ENCODE measurements at regions not wholly inside any gene's neighbourhood (a gene's known extent, or its start where the extent isn't known, plus 50 kb on each side); places are given as distances from the start of the nearest gene placed in this dataset.

DNA sequence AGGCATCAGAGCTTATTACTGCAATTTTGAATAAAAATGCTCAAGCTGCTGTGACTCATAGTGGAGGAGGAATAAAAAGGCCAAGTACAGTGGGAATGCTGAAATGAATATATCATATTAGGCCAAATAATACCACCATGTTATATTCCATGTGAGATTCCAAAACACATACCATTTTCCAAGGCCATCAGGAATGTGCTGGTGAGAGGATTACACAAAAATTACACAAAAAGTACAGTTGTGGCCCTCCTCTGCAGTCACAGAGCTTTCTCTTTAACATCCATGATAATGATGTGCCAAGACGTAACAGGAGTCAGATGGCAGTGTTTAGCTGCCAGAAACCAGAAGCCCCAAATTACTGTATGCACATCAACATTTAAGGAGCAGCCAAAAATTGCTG lies 153.5 kb downstream of the PCDH18 start:
- no peak for TF ChIP-seq POLR2A (IDR thresholded peaks at IDR 0.05)
- TF ChIP-seq, protein P1, sequence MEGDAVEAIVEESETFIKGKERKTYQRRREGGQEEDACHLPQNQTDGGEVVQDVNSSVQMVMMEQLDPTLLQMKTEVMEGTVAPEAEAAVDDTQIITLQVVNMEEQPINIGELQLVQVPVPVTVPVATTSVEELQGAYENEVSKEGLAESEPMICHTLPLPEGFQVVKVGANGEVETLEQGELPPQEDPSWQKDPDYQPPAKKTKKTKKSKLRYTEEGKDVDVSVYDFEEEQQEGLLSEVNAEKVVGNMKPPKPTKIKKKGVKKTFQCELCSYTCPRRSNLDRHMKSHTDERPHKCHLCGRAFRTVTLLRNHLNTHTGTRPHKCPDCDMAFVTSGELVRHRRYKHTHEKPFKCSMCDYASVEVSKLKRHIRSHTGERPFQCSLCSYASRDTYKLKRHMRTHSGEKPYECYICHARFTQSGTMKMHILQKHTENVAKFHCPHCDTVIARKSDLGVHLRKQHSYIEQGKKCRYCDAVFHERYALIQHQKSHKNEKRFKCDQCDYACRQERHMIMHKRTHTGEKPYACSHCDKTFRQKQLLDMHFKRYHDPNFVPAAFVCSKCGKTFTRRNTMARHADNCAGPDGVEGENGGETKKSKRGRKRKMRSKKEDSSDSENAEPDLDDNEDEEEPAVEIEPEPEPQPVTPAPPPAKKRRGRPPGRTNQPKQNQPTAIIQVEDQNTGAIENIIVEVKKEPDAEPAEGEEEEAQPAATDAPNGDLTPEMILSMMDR (IDR thresholded peaks at IDR 0.05) = no peak
